Esophagus muscularis mucosa (tissue), 4 donors: ENCODE measurements at regions not wholly inside any gene's neighbourhood (a gene's known extent, or its start where the extent isn't known, plus 50 kb on each side); places are given as distances from the start of the nearest gene placed in this dataset.
A peak's percentile ranks its signal among the peaks of the same experiment; 100 is the strongest.

Source experiments
- DNase-seq: peaks from one replicate; pipeline ENCODE4 v3.0.0-alpha.2; 2017; ENCODE audit errors: extremely low spot score
- H3K27ac ChIP-seq, 4 donors: fragments of 200-600 bp; sonication (generic); replicated peaks in 1 of 4; 1 replicate in 3 of 4; 2 replicates in 1 of 4; pipeline ENCODE4 v1.5.1; 2016 to 2019; ENCODE audit warnings: mild to moderate bottlenecking in 1 of 4
- H3K27me3 ChIP-seq, 4 donors: fragments of 200-600 bp; sonication (generic); one replicate each; pipeline versions ENCODE4 v1.5.1 to v1.6.0; 2016 to 2019
- H3K36me3 ChIP-seq, 4 donors: fragments of 200-600 bp; sonication (generic); one replicate each; pipeline ENCODE4 v1.5.1; 2016 to 2019
- H3K4me1 ChIP-seq, 4 donors: fragments of 200-600 bp; sonication (generic); one replicate each; pipeline ENCODE4 v1.5.1; 2016 to 2019
- H3K4me3 ChIP-seq, 4 donors: fragments of 200-600 bp; sonication (generic); 1 replicate in 2 of 4; 2 replicates in 2 of 4; pipeline ENCODE4 v1.5.1; 2016 to 2019; ENCODE audit warnings: mild to moderate bottlenecking in 4 of 4, moderate library complexity in 1 of 4
- H3K9me3 ChIP-seq, 4 donors: fragments of 200-600 bp; sonication (generic); 1 replicate in 3 of 4; 2 replicates in 1 of 4; pipeline ENCODE4 v1.5.1; 2016 to 2019
- EP300 ChIP-seq: sonication (generic); formaldehyde crosslinking; IDR thresholded peaks from one replicate; pipeline ENCODE4 v1.6.1; 2017; ENCODE audit warnings: antibody characterized with exemption
- POLR2A ChIP-seq: fragments of 450-650 bp; IDR thresholded peaks from one replicate; pipeline ENCODE4 v1.6.1; 2017; ENCODE audit warnings: antibody characterized with exemption, moderate library complexity, mild to moderate bottlenecking, low read depth
- POLR2AphosphoS5 ChIP-seq, 2 donors: sonication (generic); formaldehyde crosslinking; IDR thresholded peaks; one replicate each; pipeline ENCODE4 v1.6.1; 2017; ENCODE audit warnings: antibody characterized with exemption in 2 of 2
- WGBS: methylation state at CpG from one replicate; pipeline ENCODE4 v1.1.5; 2018; 5-methylcytosine and 5-hydroxymethylcytosine counted together
- intact Hi-C: fragments of 100-400 bp; cut with DNase I; formaldehyde crosslinking; loops from one replicate; pipeline ENCODE4 v1.15.1; 2023
- TF ChIP-seq, protein P1 (sequence below), 3 experiments: fragments of 200-600 bp in 2 of 3; fragments of 450-650 bp in 1 of 3; sonication (generic) in 2 of 3; IDR thresholded peaks; one replicate each; pipeline ENCODE4 v1.5.1; 2017 to 2019; ENCODE audit warnings: antibody characterized with exemption in 3 of 3, mild to moderate bottlenecking in 2 of 3, moderate library complexity in 1 of 3

DNA sequence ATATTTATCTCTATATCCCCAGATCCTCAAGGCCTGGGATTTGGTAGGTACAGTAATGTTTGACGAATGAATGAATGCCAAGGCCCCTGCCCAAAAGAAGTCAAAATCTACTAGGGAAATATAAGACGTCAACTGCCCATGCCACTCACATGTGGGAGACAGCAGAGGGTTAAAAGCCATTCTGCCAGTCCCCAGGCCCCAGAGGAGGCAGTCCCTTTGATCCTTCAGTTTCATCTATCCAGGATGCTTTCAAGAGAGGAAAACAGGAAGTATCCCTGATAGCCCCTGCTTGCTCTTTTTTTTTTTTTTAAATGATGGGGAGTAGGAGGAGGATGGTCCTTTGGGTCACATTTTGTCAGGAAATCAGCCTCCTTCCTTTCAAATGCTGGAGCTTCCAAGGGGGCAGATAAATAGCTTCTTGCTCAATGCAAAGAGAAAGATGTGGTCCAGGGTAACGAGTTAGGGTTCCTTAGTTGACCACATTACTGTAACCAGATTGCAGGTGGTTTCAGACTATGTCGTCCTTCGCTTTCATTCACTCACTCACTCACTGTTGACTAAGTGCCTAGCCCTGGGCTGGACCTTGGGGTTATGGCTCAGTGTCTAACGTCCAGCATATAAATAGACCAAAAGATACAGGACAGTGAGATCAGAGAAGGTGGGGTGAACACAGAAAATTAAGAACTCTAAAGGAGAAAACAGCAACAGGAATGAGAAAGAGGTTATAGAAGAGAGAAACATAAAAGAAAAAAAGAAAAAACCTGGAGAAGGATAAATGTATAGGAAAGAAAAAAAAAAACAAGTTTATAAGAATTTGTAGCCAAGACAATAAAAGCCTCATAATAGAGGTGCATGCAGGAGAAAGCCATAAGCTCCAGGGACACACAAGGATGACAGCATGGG, 64.6 kb upstream of the PIM1 start:
- no peaks in the 10 kb centered on the region for H3K27me3 ChIP-seq
- WGBS = 82% methylated on average over 6 of the region's 6 CpGs
- H3K4me1 ChIP-seq = peaks cover 26 to 32% (median 30%) of the 10 kb centered on the region in 4 donors
- H3K9me3 ChIP-seq = no peaks in the 10 kb centered on the region
- H3K27ac ChIP-seq = peak overlapping the region in 1 of 4 donors; percentile 89
- TF ChIP-seq EP300 (no peak), POLR2A (no peak), POLR2AphosphoS5 (IDR thresholded peaks at IDR 0.05) (no peak)
- TF ChIP-seq, protein P1, sequence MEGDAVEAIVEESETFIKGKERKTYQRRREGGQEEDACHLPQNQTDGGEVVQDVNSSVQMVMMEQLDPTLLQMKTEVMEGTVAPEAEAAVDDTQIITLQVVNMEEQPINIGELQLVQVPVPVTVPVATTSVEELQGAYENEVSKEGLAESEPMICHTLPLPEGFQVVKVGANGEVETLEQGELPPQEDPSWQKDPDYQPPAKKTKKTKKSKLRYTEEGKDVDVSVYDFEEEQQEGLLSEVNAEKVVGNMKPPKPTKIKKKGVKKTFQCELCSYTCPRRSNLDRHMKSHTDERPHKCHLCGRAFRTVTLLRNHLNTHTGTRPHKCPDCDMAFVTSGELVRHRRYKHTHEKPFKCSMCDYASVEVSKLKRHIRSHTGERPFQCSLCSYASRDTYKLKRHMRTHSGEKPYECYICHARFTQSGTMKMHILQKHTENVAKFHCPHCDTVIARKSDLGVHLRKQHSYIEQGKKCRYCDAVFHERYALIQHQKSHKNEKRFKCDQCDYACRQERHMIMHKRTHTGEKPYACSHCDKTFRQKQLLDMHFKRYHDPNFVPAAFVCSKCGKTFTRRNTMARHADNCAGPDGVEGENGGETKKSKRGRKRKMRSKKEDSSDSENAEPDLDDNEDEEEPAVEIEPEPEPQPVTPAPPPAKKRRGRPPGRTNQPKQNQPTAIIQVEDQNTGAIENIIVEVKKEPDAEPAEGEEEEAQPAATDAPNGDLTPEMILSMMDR (IDR thresholded peaks at IDR 0.05) = no peak
- no peak for DNase-seq
- intact Hi-C loops = no loop called here
- H3K36me3 ChIP-seq = no peaks in the 10 kb centered on the region
- no peak overlapping the region for H3K4me3 ChIP-seq

DNA sequence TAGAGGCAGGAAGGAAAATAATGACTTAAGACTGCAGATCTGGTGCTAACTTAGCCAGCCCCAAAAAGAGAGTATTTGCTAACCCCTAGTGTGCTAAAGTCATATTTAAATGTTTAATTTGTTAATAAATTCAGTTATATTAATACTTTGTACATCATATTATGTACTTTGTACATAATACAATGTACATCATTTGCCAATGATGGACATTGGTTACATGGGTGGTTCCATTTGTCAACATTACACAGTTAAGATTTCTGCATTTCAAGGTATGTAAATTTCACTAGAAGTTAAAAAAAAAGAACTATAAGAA, 63.9 kb upstream of the PIM1 start:
- H3K36me3 ChIP-seq = no peaks in the 10 kb centered on the region
- no peaks in the 10 kb centered on the region for H3K9me3 ChIP-seq

GRCh38 chr6:37106554-37106953, 63.4 kb upstream of the PIM1 start:
- no peaks in the 10 kb centered on the region for H3K9me3 ChIP-seq
- H3K27ac ChIP-seq = no peak overlapping the region
- H3K4me3 ChIP-seq = no peak overlapping the region
- no peak for DNase-seq
- WGBS = 94% methylated on average over 8 of the region's 8 CpGs
- TF ChIP-seq, protein P1 (IDR thresholded peaks at IDR 0.05) = no peak
- TF ChIP-seq POLR2A = no peak
- no peak for TF ChIP-seq POLR2AphosphoS5 (IDR thresholded peaks at IDR 0.05)
- TF ChIP-seq EP300 = no peak
- no peaks in the 10 kb centered on the region for H3K27me3 ChIP-seq
- H3K36me3 ChIP-seq = no peaks in the 10 kb centered on the region
- peaks cover 26 to 31% (median 30%) of the 10 kb centered on the region in 4 donors for H3K4me1 ChIP-seq
- intact Hi-C loops = no loop called here

More for the DNA sequence above, 63.9 kb upstream of the PIM1 start:
- intact Hi-C loops = no loop called here
- no peak overlapping the region for H3K4me3 ChIP-seq
- TF ChIP-seq, protein P1 (IDR thresholded peaks at IDR 0.05) = no peak
- no peak for TF ChIP-seq POLR2A
- no peak for TF ChIP-seq EP300
- no peak for TF ChIP-seq POLR2AphosphoS5 (IDR thresholded peaks at IDR 0.05)
- H3K27me3 ChIP-seq = no peaks in the 10 kb centered on the region
- DNase-seq = no peak
- H3K4me1 ChIP-seq = peaks cover 26 to 32% (median 30%) of the 10 kb centered on the region in 4 donors
- H3K27ac ChIP-seq = no peak overlapping the region

GRCh38 chr6:37106982-37107491, 62.9 kb upstream of the PIM1 start:
- Histone ChIP-seq H3K27me3 (no peaks in the 10 kb centered on the region), H3K4me3 (no peak overlapping the region), H3K27ac (no peak overlapping the region), H3K4me1 (peaks cover 22 to 27% (median 25%) of the 10 kb centered on the region in 4 donors), H3K36me3 (no peaks in the 10 kb centered on the region), H3K9me3 (no peaks in the 10 kb centered on the region)
- DNase-seq = no peak
- TF ChIP-seq, protein P1 (IDR thresholded peaks at IDR 0.05) = no peak
- no peak for TF ChIP-seq EP300
- TF ChIP-seq POLR2AphosphoS5 (IDR thresholded peaks at IDR 0.05) = no peak
- TF ChIP-seq POLR2A = no peak
- WGBS = 84% methylated on average over 7 of the region's 7 CpGs
- intact Hi-C loops = no loop called here
